ENCODE measurements at regions not wholly inside any gene's neighbourhood (a gene's known extent, or its start where the extent isn't known, plus 50 kb on each side); places are given as distances from the start of the nearest gene placed in this dataset.
"Not testable (repeated sequence)": the region's sequence is repeated elsewhere in the genome, so short reads cannot be mapped to it uniquely, and the experiment has no call there.

DNA sequence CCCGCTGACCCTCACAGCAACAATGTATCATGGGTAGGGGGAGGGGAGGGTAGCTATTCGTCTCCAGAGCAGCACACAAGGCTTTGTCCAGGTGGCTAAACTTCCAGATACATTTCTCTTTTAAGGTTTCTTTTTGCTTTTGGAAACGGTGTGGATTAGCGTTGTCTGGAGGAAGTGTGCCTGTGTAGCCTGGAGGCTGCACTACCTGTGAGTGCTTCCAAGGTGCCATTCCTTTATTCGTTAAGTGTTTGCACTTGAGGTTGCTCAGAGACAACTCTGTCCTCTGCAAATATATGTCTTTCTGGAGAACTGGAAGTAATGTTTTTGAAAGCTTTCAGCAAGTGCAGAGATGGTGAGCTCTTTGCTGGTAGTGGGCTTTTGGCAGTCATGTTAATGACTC is 53.1 kb downstream of the HSFY1 start:
- WGBS, result no CpG with 5 or more reads among the region's 5 CpGs

DNA sequence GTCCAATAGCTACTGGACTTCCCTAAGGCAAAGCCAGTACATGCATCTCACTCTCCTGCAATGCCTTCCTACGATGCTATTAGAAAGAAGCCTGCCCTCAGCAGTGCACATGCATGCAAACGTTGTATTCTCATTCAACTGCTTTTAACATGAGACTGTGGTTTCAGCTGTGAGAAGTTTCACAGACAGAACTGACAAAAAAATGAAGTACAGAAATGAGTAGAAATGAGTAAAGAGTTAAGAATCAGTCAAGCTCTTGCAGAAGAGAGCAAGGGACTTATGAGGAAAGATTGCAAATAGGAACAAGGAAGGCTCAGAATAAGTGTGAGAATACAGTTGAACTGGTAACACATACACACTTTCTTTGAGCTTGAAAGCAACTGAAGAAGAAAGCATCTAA is 54.8 kb downstream of the HSFY1 start:
- no CpG with 5 or more reads among the region's 2 CpGs for WGBS

More for the DNA sequence above, 53.1 kb downstream of the HSFY1 start:
- intact Hi-C loops (cut with DNase I); H3K27me3 ChIP-seq; DNase-seq (ENCODE audit: extremely low spot score); H3K4me1 ChIP-seq; H3K27ac ChIP-seq (replicated peaks in 1 of 4); H3K4me3 ChIP-seq; H3K36me3 ChIP-seq; H3K9me3 ChIP-seq: not testable (repeated sequence)

DNA sequence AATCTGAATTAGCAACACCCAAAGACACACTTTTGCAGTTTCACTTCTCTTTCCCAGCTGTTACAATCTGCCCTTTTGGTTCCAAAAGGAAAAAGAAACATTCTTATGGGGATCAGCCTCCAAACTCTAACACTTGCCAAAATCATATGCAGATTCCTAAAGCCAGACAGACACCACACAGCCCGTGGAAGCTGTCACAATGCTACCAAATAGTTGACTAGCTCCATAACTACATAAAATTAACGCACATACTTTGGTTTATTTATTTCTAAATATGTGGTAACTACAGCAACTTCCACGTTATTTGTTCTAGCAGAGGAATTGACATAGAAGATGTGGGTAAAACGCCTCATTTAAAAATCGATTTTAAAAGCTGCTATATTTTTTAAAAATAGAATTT is 59.7 kb downstream of the HSFY1 start:
- H3K36me3 ChIP-seq; H3K4me3 ChIP-seq; H3K27ac ChIP-seq (replicated peaks in 1 of 4); H3K27me3 ChIP-seq; H3K4me1 ChIP-seq; H3K9me3 ChIP-seq; intact Hi-C loops (cut with DNase I); DNase-seq (ENCODE audit: extremely low spot score): not testable (repeated sequence)
- WGBS, result no CpG with 5 or more reads among the region's 5 CpGs

More for the DNA sequence above, 54.8 kb downstream of the HSFY1 start:
- H3K27me3 ChIP-seq; intact Hi-C loops (cut with DNase I); H3K4me1 ChIP-seq; H3K9me3 ChIP-seq; H3K4me3 ChIP-seq; H3K27ac ChIP-seq (replicated peaks in 1 of 4); DNase-seq (ENCODE audit: extremely low spot score); H3K36me3 ChIP-seq: not testable (repeated sequence)

DNA sequence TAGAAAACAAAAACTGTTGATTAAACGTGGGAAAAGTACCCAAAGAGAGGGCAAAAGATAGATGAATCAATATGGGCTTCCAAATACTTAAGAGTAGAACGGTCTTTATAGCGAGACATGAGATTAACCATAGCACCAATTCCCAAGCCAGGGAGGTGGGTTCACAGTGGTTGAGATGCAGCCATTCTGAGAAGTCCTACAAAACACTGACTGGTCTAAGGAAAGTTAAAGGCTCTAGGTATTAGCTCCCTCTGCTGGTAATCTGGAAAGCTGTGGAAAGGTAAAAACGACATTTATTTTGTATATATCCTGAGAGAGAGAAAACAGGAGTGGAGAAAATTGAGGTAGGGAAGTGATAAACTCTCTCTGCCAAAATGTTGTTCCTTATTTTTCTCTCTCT is 61.7 kb downstream of the HSFY1 start:
- WGBS, result no CpG with 5 or more reads among the region's 4 CpGs

DNA sequence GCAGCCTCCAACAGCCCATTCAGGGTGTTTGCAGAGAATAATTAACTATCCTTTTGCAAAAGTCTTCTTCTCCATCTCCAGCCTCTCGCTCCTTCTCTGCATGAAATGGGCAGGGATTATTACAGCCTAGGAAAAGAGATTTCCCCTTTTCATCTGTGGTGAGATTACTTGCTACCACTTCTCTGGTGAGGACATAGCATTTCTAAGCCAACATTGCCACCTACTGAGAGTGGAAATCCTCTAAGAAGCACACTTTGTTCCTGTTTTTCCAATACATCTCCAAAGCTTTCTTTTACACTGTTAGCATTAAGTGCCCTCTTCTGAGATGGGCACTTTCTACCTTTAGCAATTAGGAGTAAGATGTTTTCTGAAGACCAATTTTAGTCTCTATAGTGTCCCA is 69.3 kb downstream of the HSFY1 start:
- intact Hi-C loops (cut with DNase I); H3K4me3 ChIP-seq; H3K27ac ChIP-seq (replicated peaks in 1 of 4); H3K27me3 ChIP-seq; H3K4me1 ChIP-seq; H3K36me3 ChIP-seq; DNase-seq (ENCODE audit: extremely low spot score); H3K9me3 ChIP-seq: not testable (repeated sequence)
- no CpG with 5 or more reads among the region's 1 CpG for WGBS

More for the DNA sequence above, 61.7 kb downstream of the HSFY1 start:
- H3K36me3 ChIP-seq; intact Hi-C loops (cut with DNase I); H3K27ac ChIP-seq (replicated peaks in 1 of 4); H3K4me3 ChIP-seq; H3K27me3 ChIP-seq; H3K4me1 ChIP-seq; H3K9me3 ChIP-seq; DNase-seq (ENCODE audit: extremely low spot score): not testable (repeated sequence)

DNA sequence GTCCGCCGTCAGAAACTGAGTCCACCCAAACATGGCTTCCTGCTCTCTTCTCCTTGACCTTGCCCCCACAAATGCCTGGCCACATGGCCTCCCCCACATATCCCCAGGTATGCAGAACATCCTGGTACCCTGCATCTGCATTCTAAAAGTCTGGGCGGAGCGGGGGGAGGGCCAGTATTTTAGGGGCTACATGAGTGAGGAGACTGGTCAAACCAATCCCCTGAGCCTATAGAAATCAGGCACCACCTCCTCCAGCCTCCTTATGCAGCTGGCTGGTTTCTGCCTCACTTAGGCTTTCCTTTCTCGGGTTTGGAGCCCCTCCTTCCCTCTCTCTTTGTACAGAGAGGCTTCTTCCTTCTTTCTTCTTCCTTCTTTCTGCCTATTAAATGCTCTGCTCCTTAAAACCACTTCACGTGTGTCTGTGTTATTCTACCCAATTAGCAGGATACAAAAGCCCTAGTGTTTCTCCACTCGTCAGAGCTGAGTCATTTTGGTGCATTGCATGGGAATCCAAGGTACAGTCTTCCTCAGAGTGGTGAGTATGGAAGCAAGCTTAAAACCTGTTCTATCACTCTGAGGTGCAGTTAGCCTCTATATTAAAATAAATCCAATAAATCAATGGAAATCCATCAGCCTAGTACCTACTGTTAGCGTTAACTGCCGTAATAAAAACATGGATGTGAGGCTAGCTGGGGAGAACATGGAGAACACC is 83.4 kb downstream of the HSFY1 start:
- H3K4me3 ChIP-seq; H3K27ac ChIP-seq (replicated peaks in 1 of 4); H3K36me3 ChIP-seq; DNase-seq (ENCODE audit: extremely low spot score); H3K4me1 ChIP-seq; H3K9me3 ChIP-seq; H3K27me3 ChIP-seq; intact Hi-C loops (cut with DNase I): not testable (repeated sequence)
- WGBS, result no CpG with 5 or more reads among the region's 9 CpGs

DNA sequence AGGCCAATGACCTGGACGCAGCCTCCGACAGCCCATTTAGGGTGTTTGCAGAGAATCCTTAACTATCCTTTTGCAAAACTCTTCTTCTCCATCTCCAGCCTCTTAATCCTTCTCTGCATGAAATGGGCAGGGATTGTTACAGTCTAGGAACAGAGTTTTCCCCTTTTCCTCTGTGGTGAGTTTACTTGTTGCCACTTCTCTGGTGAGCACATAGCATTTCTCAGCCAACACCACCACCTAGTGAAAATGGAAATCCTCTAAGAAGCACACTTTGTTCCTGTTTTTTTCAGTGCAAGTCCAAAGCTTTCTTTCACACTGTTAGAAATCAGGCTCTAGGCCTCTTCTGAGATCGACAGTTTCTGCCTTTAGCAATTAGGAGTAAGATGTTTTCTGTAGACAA is 84.1 kb downstream of the HSFY1 start:
- DNase-seq (ENCODE audit: extremely low spot score); H3K9me3 ChIP-seq; H3K36me3 ChIP-seq; intact Hi-C loops (cut with DNase I); H3K4me1 ChIP-seq; H3K27me3 ChIP-seq; H3K27ac ChIP-seq (replicated peaks in 1 of 4); H3K4me3 ChIP-seq: not testable (repeated sequence)
- no CpG with 5 or more reads among the region's 3 CpGs for WGBS

DNA sequence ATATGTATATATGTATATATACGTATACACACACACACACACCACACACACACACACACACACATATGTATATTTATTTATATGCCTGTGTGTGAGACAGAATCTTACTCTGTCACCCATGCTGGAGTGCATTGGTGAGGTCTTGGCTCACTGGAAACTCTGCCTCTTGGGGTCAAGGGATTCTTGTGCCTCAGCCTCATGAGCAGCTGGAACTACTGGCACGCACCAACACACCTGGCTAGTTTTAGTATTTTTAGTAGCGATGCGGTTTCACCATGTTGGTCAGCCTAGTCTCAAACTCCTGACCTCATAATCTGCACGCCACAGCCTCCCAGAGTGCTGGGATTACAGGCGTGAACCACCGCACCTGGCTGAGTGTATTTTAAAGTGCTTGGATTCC is 85.1 kb downstream of the HSFY1 start:
- H3K36me3 ChIP-seq; H3K4me3 ChIP-seq; DNase-seq (ENCODE audit: extremely low spot score); H3K27me3 ChIP-seq; intact Hi-C loops (cut with DNase I); H3K9me3 ChIP-seq; H3K27ac ChIP-seq (replicated peaks in 1 of 4); H3K4me1 ChIP-seq: not testable (repeated sequence)
- WGBS, result no CpG with 5 or more reads among the region's 7 CpGs

DNA sequence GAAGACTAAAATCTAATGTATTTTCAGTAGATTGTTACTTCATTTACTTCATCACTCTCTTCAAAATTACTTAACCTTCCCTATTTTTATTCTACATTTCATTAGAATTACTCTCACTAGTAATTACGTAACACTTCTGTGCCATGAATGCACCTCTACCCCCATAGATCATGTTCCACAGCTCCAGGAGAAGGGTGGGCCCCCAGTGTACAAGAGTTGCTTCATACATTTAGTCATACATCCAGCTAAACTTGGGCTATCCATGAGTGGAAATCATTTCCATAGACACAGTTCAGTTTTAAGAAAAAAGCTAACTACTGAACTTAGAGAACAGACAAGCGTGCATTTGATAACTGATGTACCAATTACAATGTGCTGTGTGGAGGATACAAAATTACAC is 104.2 kb downstream of the HSFY1 start:
- intact Hi-C loops (cut with DNase I), result no loop called here
- Histone ChIP-seq H3K4me1 (no peaks in the 10 kb centered on the region), H3K4me3 (no peak overlapping the region), H3K27ac (replicated peaks in 1 of 4) (no peak overlapping the region), H3K36me3 (no peaks in the 10 kb centered on the region), H3K27me3 (no peaks in the 10 kb centered on the region), H3K9me3 (no peaks in the 10 kb centered on the region)
- DNase-seq (ENCODE audit: extremely low spot score), result no peak
- WGBS, result no CpG with 5 or more reads among the region's 2 CpGs
- TF ChIP-seq POLR2A (IDR thresholded peaks at IDR 0.05; ENCODE audit: low read depth) (no peak), POLR2AphosphoS5 (IDR thresholded peaks at IDR 0.05) (no peak), EP300 (IDR thresholded peaks at IDR 0.05) (no peak)
- TF ChIP-seq, protein P1, sequence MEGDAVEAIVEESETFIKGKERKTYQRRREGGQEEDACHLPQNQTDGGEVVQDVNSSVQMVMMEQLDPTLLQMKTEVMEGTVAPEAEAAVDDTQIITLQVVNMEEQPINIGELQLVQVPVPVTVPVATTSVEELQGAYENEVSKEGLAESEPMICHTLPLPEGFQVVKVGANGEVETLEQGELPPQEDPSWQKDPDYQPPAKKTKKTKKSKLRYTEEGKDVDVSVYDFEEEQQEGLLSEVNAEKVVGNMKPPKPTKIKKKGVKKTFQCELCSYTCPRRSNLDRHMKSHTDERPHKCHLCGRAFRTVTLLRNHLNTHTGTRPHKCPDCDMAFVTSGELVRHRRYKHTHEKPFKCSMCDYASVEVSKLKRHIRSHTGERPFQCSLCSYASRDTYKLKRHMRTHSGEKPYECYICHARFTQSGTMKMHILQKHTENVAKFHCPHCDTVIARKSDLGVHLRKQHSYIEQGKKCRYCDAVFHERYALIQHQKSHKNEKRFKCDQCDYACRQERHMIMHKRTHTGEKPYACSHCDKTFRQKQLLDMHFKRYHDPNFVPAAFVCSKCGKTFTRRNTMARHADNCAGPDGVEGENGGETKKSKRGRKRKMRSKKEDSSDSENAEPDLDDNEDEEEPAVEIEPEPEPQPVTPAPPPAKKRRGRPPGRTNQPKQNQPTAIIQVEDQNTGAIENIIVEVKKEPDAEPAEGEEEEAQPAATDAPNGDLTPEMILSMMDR (IDR thresholded peaks at IDR 0.05), result no peak
